ENCODE measurements at regions not wholly inside any gene's neighbourhood (a gene's known extent, or its start where the extent isn't known, plus 50 kb on each side); places are given as distances from the start of the nearest gene placed in this dataset.
A peak's percentile ranks its signal among the peaks of the same experiment; 100 is the strongest.

DNA sequence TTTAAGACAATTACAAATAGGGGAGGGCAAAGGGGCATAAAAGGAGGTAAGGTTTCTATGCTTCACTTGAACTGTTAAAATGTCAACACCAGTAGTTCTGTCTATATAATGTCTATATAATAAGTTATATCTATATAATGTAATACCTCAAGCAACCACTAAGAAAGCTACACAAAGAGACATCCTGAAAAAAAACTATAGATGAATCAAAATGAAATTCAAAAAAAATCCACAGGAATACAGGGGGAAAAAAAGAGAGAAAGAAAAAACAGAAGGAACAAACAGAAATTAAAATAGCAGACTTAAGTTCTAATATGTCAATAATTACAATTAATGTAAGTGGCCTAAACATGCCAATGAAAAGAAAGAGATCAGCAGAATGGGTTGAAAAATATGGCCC, 186.0 kb downstream of the KCTD15 start:
- TF ChIP-seq, protein P1, sequence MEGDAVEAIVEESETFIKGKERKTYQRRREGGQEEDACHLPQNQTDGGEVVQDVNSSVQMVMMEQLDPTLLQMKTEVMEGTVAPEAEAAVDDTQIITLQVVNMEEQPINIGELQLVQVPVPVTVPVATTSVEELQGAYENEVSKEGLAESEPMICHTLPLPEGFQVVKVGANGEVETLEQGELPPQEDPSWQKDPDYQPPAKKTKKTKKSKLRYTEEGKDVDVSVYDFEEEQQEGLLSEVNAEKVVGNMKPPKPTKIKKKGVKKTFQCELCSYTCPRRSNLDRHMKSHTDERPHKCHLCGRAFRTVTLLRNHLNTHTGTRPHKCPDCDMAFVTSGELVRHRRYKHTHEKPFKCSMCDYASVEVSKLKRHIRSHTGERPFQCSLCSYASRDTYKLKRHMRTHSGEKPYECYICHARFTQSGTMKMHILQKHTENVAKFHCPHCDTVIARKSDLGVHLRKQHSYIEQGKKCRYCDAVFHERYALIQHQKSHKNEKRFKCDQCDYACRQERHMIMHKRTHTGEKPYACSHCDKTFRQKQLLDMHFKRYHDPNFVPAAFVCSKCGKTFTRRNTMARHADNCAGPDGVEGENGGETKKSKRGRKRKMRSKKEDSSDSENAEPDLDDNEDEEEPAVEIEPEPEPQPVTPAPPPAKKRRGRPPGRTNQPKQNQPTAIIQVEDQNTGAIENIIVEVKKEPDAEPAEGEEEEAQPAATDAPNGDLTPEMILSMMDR (conservative IDR thresholded peaks at IDR 0.05; ENCODE audit: low read depth, low read length) = no peak
- no peak for DNase-seq (ENCODE audit: low read depth)
- H3K4me3 ChIP-seq (ENCODE audit: low read depth, low read length) = no peak overlapping the region

DNA sequence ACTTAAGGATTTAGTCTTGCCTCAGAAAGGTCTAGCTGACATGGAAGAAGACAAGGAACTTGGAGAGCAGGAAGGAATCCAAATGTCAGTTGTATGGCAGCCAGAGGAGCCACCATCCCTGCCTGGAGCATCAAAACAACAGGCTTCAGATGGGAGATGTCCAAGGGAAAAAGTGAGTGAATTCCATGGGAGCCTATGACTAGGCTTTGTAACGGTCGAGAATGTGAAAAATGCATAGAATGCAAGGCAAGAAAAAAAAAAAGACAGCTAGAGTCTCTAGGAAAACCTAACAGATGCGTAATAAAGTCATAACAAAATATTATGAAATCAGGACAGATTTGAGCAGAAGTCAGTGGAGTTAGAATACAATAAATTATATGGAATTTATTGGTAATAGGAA, 183.7 kb upstream of the LSM14A start:
- no peak overlapping the region for H3K4me3 ChIP-seq (ENCODE audit: low read depth, low read length)
- TF ChIP-seq, protein P1 (conservative IDR thresholded peaks at IDR 0.05; ENCODE audit: low read depth, low read length) = no peak
- DNase-seq (ENCODE audit: low read depth) = no peak

DNA sequence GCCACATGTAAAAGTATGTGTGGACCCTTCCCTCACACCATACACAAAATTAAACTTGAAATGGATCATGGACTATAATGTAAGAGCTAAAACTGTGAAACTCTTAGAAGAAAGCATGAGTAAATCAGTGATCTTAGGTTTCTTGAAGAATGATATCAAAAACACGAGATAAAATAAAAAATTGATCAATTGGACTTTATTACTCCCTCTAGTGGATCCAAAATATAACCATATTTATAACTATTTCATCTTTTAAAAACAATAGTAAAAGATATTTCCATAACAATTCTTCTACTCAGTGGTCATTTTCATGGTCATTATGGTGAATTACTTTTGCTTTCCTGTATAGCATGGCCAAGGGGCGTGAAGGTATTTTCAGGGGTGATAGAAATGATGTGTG, 174.6 kb upstream of the LSM14A start:
- no peak overlapping the region for H3K4me3 ChIP-seq (ENCODE audit: low read depth, low read length)
- no peak for DNase-seq (ENCODE audit: low read depth)
- TF ChIP-seq, protein P1 (conservative IDR thresholded peaks at IDR 0.05; ENCODE audit: low read depth, low read length) = no peak

DNA sequence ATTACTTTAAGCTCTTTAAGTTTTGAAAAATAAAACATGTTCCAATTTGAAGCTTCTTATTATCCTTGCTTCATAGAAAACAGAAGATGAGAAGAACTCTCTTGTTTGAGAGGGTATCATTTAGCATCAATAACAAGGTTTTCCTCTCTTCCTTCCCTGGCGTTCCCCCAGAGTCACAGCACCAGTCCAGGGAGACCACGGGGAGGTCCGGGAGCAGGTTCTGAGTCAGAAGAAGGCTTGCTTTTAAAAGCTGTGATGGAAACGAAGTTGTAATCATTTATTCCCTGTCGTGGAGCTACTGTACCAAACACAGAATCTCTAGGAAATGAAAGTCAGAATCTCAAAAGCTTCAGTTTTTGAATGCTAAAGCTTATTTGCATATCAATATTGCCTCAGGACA, 174.0 kb upstream of the LSM14A start:
- no peak overlapping the region for H3K4me3 ChIP-seq (ENCODE audit: low read depth, low read length)
- TF ChIP-seq, protein P1 (conservative IDR thresholded peaks at IDR 0.05; ENCODE audit: low read depth, low read length) = no peak
- DNase-seq (ENCODE audit: low read depth) = no peak

DNA sequence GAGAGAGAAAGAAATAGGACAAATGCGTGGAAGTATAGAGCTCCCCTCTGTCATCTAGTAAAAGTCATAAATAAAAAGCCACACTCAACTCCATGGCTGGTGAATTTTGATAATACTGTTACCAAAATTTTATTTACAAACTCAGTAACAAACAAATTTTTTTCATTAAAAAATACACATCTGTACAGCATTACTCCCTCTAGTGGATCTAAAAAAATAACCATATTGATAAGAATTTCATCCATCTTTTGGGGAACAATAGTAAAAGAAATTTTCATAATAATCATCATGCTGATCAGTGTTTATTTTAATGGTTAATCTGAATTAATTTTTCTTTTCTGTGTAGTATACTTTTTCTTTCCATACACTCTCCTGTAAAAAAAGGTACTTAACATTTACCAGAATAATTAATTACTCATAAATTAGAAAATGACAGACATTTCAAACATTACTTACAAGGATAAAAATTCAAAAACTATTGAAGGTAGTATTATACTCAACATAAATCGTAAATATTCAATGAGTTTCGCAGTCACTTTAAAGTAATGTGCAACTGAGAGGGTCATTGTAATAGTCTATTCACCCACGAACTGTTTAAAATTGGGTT, 173.5 kb upstream of the LSM14A start:
- no peak for DNase-seq (ENCODE audit: low read depth)
- no peak overlapping the region for H3K4me3 ChIP-seq (ENCODE audit: low read depth, low read length)
- TF ChIP-seq, protein P1 (conservative IDR thresholded peaks at IDR 0.05; ENCODE audit: low read depth, low read length) = peak; percentile 31

DNA sequence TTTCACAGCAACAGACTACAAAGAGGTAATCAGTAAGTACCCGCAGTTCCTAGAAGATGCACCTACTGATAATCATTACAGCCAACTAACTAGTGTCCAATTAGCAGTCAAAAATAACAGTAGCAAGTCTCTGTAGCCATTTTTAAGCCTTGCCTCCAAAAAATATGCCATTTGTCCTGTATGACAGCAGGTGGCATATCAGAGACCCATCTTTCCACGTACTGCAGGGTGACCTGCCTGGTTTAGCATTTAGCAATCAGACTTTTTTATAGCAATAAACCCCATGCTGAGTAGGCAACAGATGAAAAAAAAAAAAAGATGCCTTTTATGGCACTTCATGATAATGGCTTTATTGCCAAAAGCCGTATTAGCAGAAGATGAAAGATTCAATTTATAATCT, 155.3 kb upstream of the LSM14A start:
- DNase-seq (ENCODE audit: low read depth) = no peak
- H3K4me3 ChIP-seq (ENCODE audit: low read depth, low read length) = no peak overlapping the region
- TF ChIP-seq, protein P1 (conservative IDR thresholded peaks at IDR 0.05; ENCODE audit: low read depth, low read length) = no peak

DNA sequence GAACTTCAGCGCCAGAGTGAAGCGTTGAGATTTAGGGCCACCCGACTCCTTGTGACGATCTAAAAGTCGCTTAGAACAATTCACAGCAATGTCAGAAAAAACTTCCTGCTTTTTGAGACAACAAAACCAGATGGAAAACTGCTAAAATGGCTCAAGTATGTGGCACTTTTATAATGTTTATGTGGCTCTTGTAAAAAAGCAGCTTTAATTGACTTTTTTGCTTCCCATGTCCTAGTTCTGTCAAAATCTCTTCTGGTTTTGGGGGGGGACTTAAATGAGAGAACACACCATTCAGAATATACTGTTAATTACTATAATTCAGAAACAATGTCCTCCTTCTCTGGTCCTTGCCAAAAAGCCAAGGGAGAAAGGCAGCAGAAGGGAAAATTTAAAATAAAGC, 154.7 kb upstream of the LSM14A start:
- no peak for DNase-seq (ENCODE audit: low read depth)
- TF ChIP-seq, protein P1 (conservative IDR thresholded peaks at IDR 0.05; ENCODE audit: low read depth, low read length) = no peak
- no peak overlapping the region for H3K4me3 ChIP-seq (ENCODE audit: low read depth, low read length)

All from epithelial cell of proximal tubule (primary cell).